ENCODE measurements at regions not wholly inside any gene's neighbourhood (a gene's known extent, or its start where the extent isn't known, plus 50 kb on each side); places are given as distances from the start of the nearest gene placed in this dataset.

- no peak for TF ChIP-seq PAX5 (IDR thresholded peaks at IDR 0.05; ENCODE audit: insufficient read depth, low read length, severe bottlenecking)
- FAIRE-seq (peak; percentile 43), DNase-seq (ENCODE audit: insufficient read length, low spot score) (no peak)
Measured at GRCh38 chr4:121277194-121278105, 103.4 kb downstream of the QRFPR start.

GRCh38 chr4:121273191-121273590 is 107.6 kb downstream of the QRFPR start:
- no peak for DNase-seq (ENCODE audit: insufficient read length, low spot score)
- TF ChIP-seq POU2F2 (IDR thresholded peaks at IDR 0.05; ENCODE audit: low read depth, low read length) (no peak), POLR2A (IDR thresholded peaks at IDR 0.05; ENCODE audit: low read depth, low read length) (no peak), POLR2AphosphoS5 (IDR thresholded peaks at IDR 0.05; ENCODE audit: low read depth, low read length) (no peak), TAF1 (IDR thresholded peaks at IDR 0.05; ENCODE audit: low read depth, low read length) (no peak), PAX5 (IDR thresholded peaks at IDR 0.05; ENCODE audit: insufficient read depth, low read length, severe bottlenecking) (no peak), SPI1 (IDR thresholded peaks at IDR 0.05; ENCODE audit: low read depth, low read length) (no peak)
- no peak for FAIRE-seq

- TF ChIP-seq PAX5 (IDR thresholded peaks at IDR 0.05; ENCODE audit: insufficient read depth, low read length, severe bottlenecking): no peak
- TF ChIP-seq POLR2AphosphoS5 (IDR thresholded peaks at IDR 0.05; ENCODE audit: low read depth, low read length): no peak
- TF ChIP-seq POLR2A (IDR thresholded peaks at IDR 0.05; ENCODE audit: low read depth, low read length): no peak
- peak; percentile 77 for FAIRE-seq
- DNase-seq (ENCODE audit: insufficient read length, low spot score): no peak
Measured at GRCh38 chr4:121272526-121272925, 108.3 kb downstream of the QRFPR start.

GRCh38 chr4:121270389-121270788 is 106.3 kb upstream of the TNIP3 start:
- no peak for TF ChIP-seq TAF1 (IDR thresholded peaks at IDR 0.05; ENCODE audit: low read depth, low read length)
- FAIRE-seq: no peak
- no peak for DNase-seq (ENCODE audit: insufficient read length, low spot score)

- DNase-seq (ENCODE audit: insufficient read length, low spot score): no peak
Measured at GRCh38 chr4:121269001-121269400, 104.9 kb upstream of the TNIP3 start.

GRCh38 chr4:121266982-121267381 is 102.9 kb upstream of the TNIP3 start:
- FAIRE-seq: no peak
- TF ChIP-seq POLR2A (IDR thresholded peaks at IDR 0.05; ENCODE audit: low read depth, low read length) (no peak), PAX5 (IDR thresholded peaks at IDR 0.05; ENCODE audit: insufficient read depth, low read length, severe bottlenecking) (no peak), SPI1 (IDR thresholded peaks at IDR 0.05; ENCODE audit: low read depth, low read length) (no peak), POLR2AphosphoS5 (IDR thresholded peaks at IDR 0.05; ENCODE audit: low read depth, low read length) (no peak), POU2F2 (IDR thresholded peaks at IDR 0.05; ENCODE audit: low read depth, low read length) (no peak), TAF1 (IDR thresholded peaks at IDR 0.05; ENCODE audit: low read depth, low read length) (no peak)
- DNase-seq (ENCODE audit: insufficient read length, low spot score): no peak

More at GRCh38 chr4:121269001-121269400, 104.9 kb upstream of the TNIP3 start:
- no peak for TF ChIP-seq POLR2A (IDR thresholded peaks at IDR 0.05; ENCODE audit: low read depth, low read length)
- TF ChIP-seq SPI1 (IDR thresholded peaks at IDR 0.05; ENCODE audit: low read depth, low read length): no peak
- TF ChIP-seq PAX5 (IDR thresholded peaks at IDR 0.05; ENCODE audit: insufficient read depth, low read length, severe bottlenecking): no peak
- TF ChIP-seq POLR2AphosphoS5 (IDR thresholded peaks at IDR 0.05; ENCODE audit: low read depth, low read length): no peak
- no peak for TF ChIP-seq TAF1 (IDR thresholded peaks at IDR 0.05; ENCODE audit: low read depth, low read length)
- TF ChIP-seq POU2F2 (IDR thresholded peaks at IDR 0.05; ENCODE audit: low read depth, low read length): no peak
- no peak for FAIRE-seq

- FAIRE-seq (no peak), DNase-seq (ENCODE audit: insufficient read length, low spot score) (no peak)
- TF ChIP-seq POU2F2 (IDR thresholded peaks at IDR 0.05; ENCODE audit: low read depth, low read length): no peak
- no peak for TF ChIP-seq POLR2AphosphoS5 (IDR thresholded peaks at IDR 0.05; ENCODE audit: low read depth, low read length)
- no peak for TF ChIP-seq SPI1 (IDR thresholded peaks at IDR 0.05; ENCODE audit: low read depth, low read length)
- no peak for TF ChIP-seq POLR2A (IDR thresholded peaks at IDR 0.05; ENCODE audit: low read depth, low read length)
- no peak for TF ChIP-seq PAX5 (IDR thresholded peaks at IDR 0.05; ENCODE audit: insufficient read depth, low read length, severe bottlenecking)
Measured at GRCh38 chr4:121256887-121257466, 92.9 kb upstream of the TNIP3 start.

- TF ChIP-seq POLR2AphosphoS5 (IDR thresholded peaks at IDR 0.05; ENCODE audit: low read depth, low read length) (no peak), PAX5 (IDR thresholded peaks at IDR 0.05; ENCODE audit: insufficient read depth, low read length, severe bottlenecking) (peak; percentile 12), POU2F2 (IDR thresholded peaks at IDR 0.05; ENCODE audit: low read depth, low read length) (no peak)
- DNase-seq (ENCODE audit: insufficient read length, low spot score) (no peak), FAIRE-seq (peak; percentile 82)
Measured at GRCh38 chr4:121255986-121256750, 92.0 kb upstream of the TNIP3 start.

- peak; percentile 60 for FAIRE-seq
- TF ChIP-seq POLR2A (IDR thresholded peaks at IDR 0.05; ENCODE audit: low read depth, low read length) (no peak), SPI1 (IDR thresholded peaks at IDR 0.05; ENCODE audit: low read depth, low read length) (no peak), POU2F2 (IDR thresholded peaks at IDR 0.05; ENCODE audit: low read depth, low read length) (no peak), TAF1 (IDR thresholded peaks at IDR 0.05; ENCODE audit: low read depth, low read length) (no peak), POLR2AphosphoS5 (IDR thresholded peaks at IDR 0.05; ENCODE audit: low read depth, low read length) (no peak), PAX5 (IDR thresholded peaks at IDR 0.05; ENCODE audit: insufficient read depth, low read length, severe bottlenecking) (no peak)
- no peak for DNase-seq (ENCODE audit: insufficient read length, low spot score)
Measured at GRCh38 chr4:121253961-121254360, 89.8 kb upstream of the TNIP3 start.

Measured in GM12891 (cell line).